ENCODE measurements at regions not wholly inside any gene's neighbourhood (a gene's known extent, or its start where the extent isn't known, plus 50 kb on each side); places are given as distances from the start of the nearest gene placed in this dataset.

GRCh38 chr3:163481738-163482137 lies 1596.6 kb downstream of the SI start:
- POLR2A ChIA-PET (ENCODE audit: low non-redundant PET) = no interaction called here
- TF ChIP-seq, protein P1, sequence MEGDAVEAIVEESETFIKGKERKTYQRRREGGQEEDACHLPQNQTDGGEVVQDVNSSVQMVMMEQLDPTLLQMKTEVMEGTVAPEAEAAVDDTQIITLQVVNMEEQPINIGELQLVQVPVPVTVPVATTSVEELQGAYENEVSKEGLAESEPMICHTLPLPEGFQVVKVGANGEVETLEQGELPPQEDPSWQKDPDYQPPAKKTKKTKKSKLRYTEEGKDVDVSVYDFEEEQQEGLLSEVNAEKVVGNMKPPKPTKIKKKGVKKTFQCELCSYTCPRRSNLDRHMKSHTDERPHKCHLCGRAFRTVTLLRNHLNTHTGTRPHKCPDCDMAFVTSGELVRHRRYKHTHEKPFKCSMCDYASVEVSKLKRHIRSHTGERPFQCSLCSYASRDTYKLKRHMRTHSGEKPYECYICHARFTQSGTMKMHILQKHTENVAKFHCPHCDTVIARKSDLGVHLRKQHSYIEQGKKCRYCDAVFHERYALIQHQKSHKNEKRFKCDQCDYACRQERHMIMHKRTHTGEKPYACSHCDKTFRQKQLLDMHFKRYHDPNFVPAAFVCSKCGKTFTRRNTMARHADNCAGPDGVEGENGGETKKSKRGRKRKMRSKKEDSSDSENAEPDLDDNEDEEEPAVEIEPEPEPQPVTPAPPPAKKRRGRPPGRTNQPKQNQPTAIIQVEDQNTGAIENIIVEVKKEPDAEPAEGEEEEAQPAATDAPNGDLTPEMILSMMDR (conservative IDR thresholded peaks at IDR 0.05; ENCODE audit: low read depth) = no peak
- no peak for DNase-seq (ENCODE audit: low spot score)
- H3K27ac ChIP-seq = no peak overlapping the region
- CTCF ChIA-PET = no interaction called here

DNA sequence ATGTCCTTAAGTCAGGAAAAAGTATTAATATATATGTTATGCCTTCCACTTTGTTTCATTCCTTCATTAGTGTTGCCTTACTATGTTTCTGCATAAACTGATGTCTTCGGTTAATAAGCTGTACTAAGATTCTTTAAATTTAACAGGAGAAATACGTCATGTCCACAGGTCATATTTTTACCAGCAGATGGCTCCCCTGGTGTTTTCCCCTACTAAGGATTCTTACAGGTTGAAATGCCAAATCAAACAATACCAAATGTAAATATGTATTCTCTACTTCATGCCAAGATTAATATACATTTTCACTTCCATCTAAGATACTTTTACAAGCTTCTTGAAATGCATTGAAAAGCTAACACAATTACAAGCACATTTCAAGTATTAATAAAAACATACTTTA lies 1602.1 kb downstream of the SI start:
- peak; percentile 7 for DNase-seq (ENCODE audit: low spot score)
- POLR2A ChIA-PET (ENCODE audit: low non-redundant PET) = no interaction called here
- CTCF ChIA-PET = interaction anchor here (0.6 kb wide), 1 partner anchor 941 kb away, joined by 3 read pairs; no protein-coding TSS in a partner anchor

DNA sequence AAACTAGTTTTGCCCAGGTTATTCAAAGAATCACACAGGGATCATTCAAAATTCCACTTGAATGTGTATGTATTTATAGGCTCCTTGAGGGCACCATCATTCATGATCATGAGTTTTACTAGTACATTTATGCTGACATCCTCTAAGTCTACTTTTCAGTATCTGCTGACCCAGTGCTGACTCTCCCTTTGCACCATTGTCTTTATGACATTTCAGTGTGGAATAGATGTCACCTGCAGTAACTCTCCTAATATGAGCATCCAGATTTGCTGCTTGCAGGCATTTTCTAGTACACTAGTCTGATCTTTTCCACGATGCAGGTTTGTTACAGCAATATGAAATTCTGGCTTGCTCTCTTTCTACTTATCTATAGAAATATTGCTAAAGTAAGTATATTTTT lies 1603.5 kb downstream of the SI start:
- CTCF ChIA-PET = no interaction called here
- no peak for DNase-seq (ENCODE audit: low spot score)
- POLR2A ChIA-PET (ENCODE audit: low non-redundant PET) = no interaction called here
- TF ChIP-seq, protein P1 (conservative IDR thresholded peaks at IDR 0.05; ENCODE audit: low read depth) = no peak
- H3K27ac ChIP-seq = no peak overlapping the region

More for the DNA sequence above, 1602.1 kb downstream of the SI start:
- TF ChIP-seq, protein P1 (conservative IDR thresholded peaks at IDR 0.05; ENCODE audit: low read depth) = peak; percentile 60
- H3K27ac ChIP-seq = no peak overlapping the region

DNA sequence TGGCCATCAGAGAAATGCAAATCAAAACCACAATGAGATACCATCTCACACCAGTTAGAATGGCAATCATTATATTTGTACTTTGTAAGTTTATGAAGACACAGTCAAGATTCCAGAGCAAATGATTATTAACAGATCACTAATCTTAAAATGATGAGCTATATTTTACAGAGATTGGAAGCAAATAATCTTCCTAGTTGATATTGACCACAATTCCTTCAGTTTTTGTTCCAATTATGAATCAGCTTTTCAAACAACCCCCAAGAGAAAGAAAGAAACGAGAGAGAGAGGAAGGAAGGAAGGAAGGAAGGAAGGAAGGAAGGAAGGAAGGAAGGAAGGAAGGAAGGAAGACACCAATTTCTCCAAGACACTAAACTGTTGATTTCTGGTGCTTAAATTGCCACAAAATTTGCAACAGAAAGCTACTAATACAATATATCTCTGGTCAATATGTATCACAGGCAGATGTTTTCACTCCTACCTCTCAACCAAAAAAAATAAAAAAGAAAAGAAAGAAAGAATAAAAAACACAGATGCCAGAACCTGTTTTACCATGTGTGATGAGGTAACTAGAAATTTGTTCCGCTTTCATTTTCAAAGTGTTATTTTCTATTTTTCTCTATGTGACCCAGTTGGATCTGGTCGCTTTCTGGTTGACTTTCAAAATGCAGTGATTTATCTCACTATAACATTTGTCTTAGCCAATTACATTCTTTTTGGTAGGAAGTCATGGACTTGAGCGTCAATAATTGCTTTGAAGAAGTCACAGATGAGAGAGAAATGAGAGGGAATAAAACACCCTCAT lies 1609.6 kb downstream of the SI start:
- ChIA-PET CTCF (interaction anchor here (0.7 kb wide), 1 partner anchor 60 kb away, joined by 3 read pairs; no protein-coding TSS in a partner anchor), POLR2A (ENCODE audit: low non-redundant PET) (no interaction called here)
- H3K27ac ChIP-seq = no peak overlapping the region
- TF ChIP-seq, protein P1 (conservative IDR thresholded peaks at IDR 0.05; ENCODE audit: low read depth) = no peak
- no peak for DNase-seq (ENCODE audit: low spot score)

DNA sequence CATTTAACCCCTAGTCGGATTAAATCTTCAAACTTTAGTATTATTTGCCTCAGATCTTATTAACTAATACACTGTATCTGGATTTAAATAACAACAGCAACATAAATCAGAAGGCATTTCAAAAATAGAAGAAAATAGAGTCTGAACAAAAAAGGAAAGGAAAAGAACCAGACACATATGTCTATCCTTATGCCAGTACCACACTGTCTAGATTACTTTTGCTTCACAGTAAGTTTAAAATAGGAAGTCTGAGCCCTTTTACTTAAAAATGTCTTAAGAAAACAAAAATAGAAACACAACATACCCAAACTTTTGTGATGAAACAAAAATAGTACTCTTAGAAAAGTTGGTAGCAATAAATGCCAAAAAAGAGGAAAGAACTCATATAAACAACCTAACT lies 1615.8 kb downstream of the SI start:
- no peak overlapping the region for H3K27ac ChIP-seq
- no peak for DNase-seq (ENCODE audit: low spot score)
- ChIA-PET POLR2A (ENCODE audit: low non-redundant PET) (no interaction called here), CTCF (no interaction called here)
- TF ChIP-seq, protein P1 (conservative IDR thresholded peaks at IDR 0.05; ENCODE audit: low read depth) = no peak

- H3K27ac ChIP-seq = no peak overlapping the region
- CTCF ChIA-PET = no interaction called here
- DNase-seq (ENCODE audit: low spot score) = no peak
- POLR2A ChIA-PET (ENCODE audit: low non-redundant PET) = no interaction called here
- TF ChIP-seq, protein P1 (conservative IDR thresholded peaks at IDR 0.05; ENCODE audit: low read depth) = no peak
Observed at GRCh38 chr3:163450698-163451097, 1627.6 kb downstream of the SI start.
